ENCODE measurements at regions not wholly inside any gene's neighbourhood (a gene's known extent, or its start where the extent isn't known, plus 50 kb on each side); places are given as distances from the start of the nearest gene placed in this dataset.

DNA sequence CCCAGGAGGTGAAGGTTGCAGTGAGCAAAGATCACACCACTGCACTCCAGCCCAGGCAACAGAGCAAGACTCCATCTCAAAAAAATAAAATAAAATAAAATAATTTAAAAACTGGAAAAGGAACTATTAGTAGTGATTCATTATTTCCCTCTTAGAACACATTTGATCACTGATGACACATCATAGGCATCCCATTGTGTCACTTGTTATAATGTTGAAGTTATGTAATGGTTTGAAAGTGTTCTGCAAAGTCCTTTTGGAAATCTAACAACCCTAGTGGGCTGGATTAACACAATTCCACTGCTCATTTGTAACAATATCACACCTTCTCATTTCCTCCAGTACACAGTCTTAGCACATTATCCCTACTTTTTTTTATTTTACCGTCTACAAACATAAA is 81.8 kb upstream of the LMNB1 start:
- Histone ChIP-seq H3K79me2 (ENCODE audit: insufficient read depth, low read length) (no peaks in the 10 kb centered on the region), H3K4me1 (ENCODE audit: insufficient read depth, low read length) (no peaks in the 10 kb centered on the region), H3K9ac (ENCODE audit: extremely low read depth, insufficient read length, low read length) (no peak overlapping the region), H3T11ph (ENCODE audit: low read length) (no peak overlapping the region), H2BK5ac (ENCODE audit: insufficient read length, low read length) (no peak overlapping the region), H3K4me2 (ENCODE audit: insufficient read depth, insufficient read length, low read length) (no peak overlapping the region), H2AK5ac (ENCODE audit: insufficient read length, low read length) (no peak overlapping the region), H3K14ac (ENCODE audit: insufficient read depth, low read length) (no peak overlapping the region), H3K9me3 (ENCODE audit: control insufficient read depth, low read depth, low read length) (no peaks in the 10 kb centered on the region), H4K91ac (ENCODE audit: insufficient read length, low read depth, low read length) (no peak overlapping the region), H4K5ac (ENCODE audit: insufficient read length, low read depth, low read length) (no peak overlapping the region), H3K27ac (ENCODE audit: insufficient read length, low read depth, low read length) (no peak overlapping the region), H3K23me2 (ENCODE audit: insufficient read length, low read depth, low read length, poor library complexity, severe bottlenecking) (no peaks in the 10 kb centered on the region), H3K23ac (ENCODE audit: insufficient read length, low read depth, low read length) (no peak overlapping the region), H2AFZ (ENCODE audit: low read length) (no peak overlapping the region), H2BK15ac (ENCODE audit: low read depth, low read length) (no peak overlapping the region), H3K18ac (ENCODE audit: insufficient read length, low read depth, low read length) (no peak overlapping the region), H2BK120ac (ENCODE audit: low read depth, low read length, poor library complexity, severe bottlenecking) (no peak overlapping the region), H2BK12ac (ENCODE audit: insufficient read length, low read depth, low read length) (no peak overlapping the region), H3K4ac (ENCODE audit: low read depth, low read length) (no peak overlapping the region), H3K79me1 (ENCODE audit: insufficient read depth, low read depth, low read length, poor library complexity, severe bottlenecking) (no peaks in the 10 kb centered on the region), H2BK20ac (ENCODE audit: low read depth, low read length, poor library complexity, severe bottlenecking) (no peak overlapping the region), H3K27me3 (ENCODE audit: insufficient read depth, low read length) (no peaks in the 10 kb centered on the region), H4K20me1 (ENCODE audit: control insufficient read depth, insufficient read depth, insufficient read length) (no peaks in the 10 kb centered on the region), H4K8ac (replicated peaks; ENCODE audit: insufficient read length, low read depth, low read length) (no peak overlapping the region), H3K56ac (ENCODE audit: insufficient read length, low read depth, low read length) (no peak overlapping the region)
- Mint-ChIP-seq H3K27ac (no peak overlapping the region), H3K36me3 (ENCODE audit: insufficient read depth in 1 of 3, low read depth in 3 of 3) (no peaks in the 10 kb centered on the region), H3K4me1 (no peaks in the 10 kb centered on the region), H3K27me3 (ENCODE audit: low read depth) (no peaks in the 10 kb centered on the region), H3K4me3 (no peak overlapping the region), H3K9me3 (no peaks in the 10 kb centered on the region)
- no peak for DNase-seq
- no peak for TF ChIP-seq CTCF (conservative IDR thresholded peaks at IDR 0.05)
- 100% methylated on average over 1 of the region's 1 CpG for WGBS (ENCODE audit: extremely low coverage, insufficient read length, low lambda C conversion rate)
